Tibial nerve (tissue), 4 donors: ENCODE measurements at regions not wholly inside any gene's neighbourhood (a gene's known extent, or its start where the extent isn't known, plus 50 kb on each side); places are given as distances from the start of the nearest gene placed in this dataset.

Experiments
- DNase-seq, 2 donors: peaks; one replicate each; pipeline ENCODE4 v3.0.0-alpha.2; 2019; ENCODE audit warnings: low spot score in 2 of 2
- H3K27ac ChIP-seq, 4 donors: fragments of 200-600 bp; sonication (generic) in 3 of 4; one replicate each; pipeline ENCODE4 v1.5.1; 2017 to 2019; ENCODE audit warnings: mild to moderate bottlenecking in 1 of 4
- H3K27me3 ChIP-seq, 2 donors: fragments of 200-600 bp; sonication (generic) in 1 of 2; one replicate each; pipeline versions ENCODE4 v1.5.1 to v1.6.0; 2017 to 2019
- H3K36me3 ChIP-seq, 3 donors: fragments of 200-600 bp; sonication (generic); one replicate each; pipeline ENCODE4 v1.5.1; 2018 to 2019
- H3K4me1 ChIP-seq, 4 donors: fragments of 200-600 bp; sonication (generic) in 3 of 4; one replicate each; pipeline ENCODE4 v1.5.1; 2017 to 2019
- H3K4me3 ChIP-seq, 4 donors: fragments of 200-600 bp; sonication (generic) in 3 of 4; one replicate each; pipeline ENCODE4 v1.5.1; 2017 to 2019; ENCODE audit warnings: mild to moderate bottlenecking in 1 of 4, moderate library complexity in 1 of 4
- H3K9me3 ChIP-seq, 4 donors: fragments of 200-600 bp; sonication (generic) in 3 of 4; one replicate each; pipeline ENCODE4 v1.5.1; 2017 to 2019
- CTCF ChIP-seq, 5 experiments: fragments of 200-600 bp in 3 of 5; fragments of 450-650 bp in 2 of 5; sonication (generic) in 3 of 5; IDR thresholded peaks; one replicate each; pipeline ENCODE4 v1.5.1; 2016 to 2019; ENCODE audit warnings: antibody characterized with exemption in 5 of 5, mild to moderate bottlenecking in 3 of 5, moderate library complexity in 2 of 5
- EP300 ChIP-seq, 2 donors: sonication (generic); formaldehyde crosslinking; IDR thresholded peaks; one replicate each; pipeline ENCODE4 v1.6.1; 2017; ENCODE audit warnings: antibody characterized with exemption in 2 of 2, mild to moderate bottlenecking in 1 of 2
- POLR2A ChIP-seq, 2 donors: fragments of 450-650 bp; IDR thresholded peaks; one replicate each; pipeline ENCODE4 v1.6.1; 2017; ENCODE audit warnings: antibody characterized with exemption in 2 of 2, mild to moderate bottlenecking in 2 of 2, moderate library complexity in 2 of 2
- WGBS, 2 donors: methylation state at CpG; one replicate each; pipeline ENCODE4 v1.1.5; 2018; 5-methylcytosine and 5-hydroxymethylcytosine counted together

GRCh38 chr9:82201196-82201595, 212.6 kb downstream of the SPATA31D1 start:
- Histone ChIP-seq H3K27me3 (no peaks in the 10 kb centered on the region), H3K4me1 (no peaks in the 10 kb centered on the region), H3K27ac (no peak overlapping the region), H3K4me3 (no peak overlapping the region), H3K9me3 (no peaks in the 10 kb centered on the region), H3K36me3 (no peaks in the 10 kb centered on the region)
- WGBS, 2 donors = 76 to 87% methylated on average over 3 of the region's 3 CpGs
- TF ChIP-seq POLR2A (IDR thresholded peaks at IDR 0.05) = no peak
- no peak for TF ChIP-seq EP300 (IDR thresholded peaks at IDR 0.05)
- no peak for TF ChIP-seq CTCF (IDR thresholded peaks at IDR 0.05)
- DNase-seq = no peak

GRCh38 chr9:82202808-82203207, 214.2 kb downstream of the SPATA31D1 start:
- Histone ChIP-seq H3K9me3 (no peaks in the 10 kb centered on the region), H3K4me1 (no peaks in the 10 kb centered on the region), H3K27ac (no peak overlapping the region), H3K36me3 (no peaks in the 10 kb centered on the region), H3K27me3 (no peaks in the 10 kb centered on the region), H3K4me3 (no peak overlapping the region)
- DNase-seq = no peak
- 92 to 93% methylated on average over 4 of the region's 4 CpGs for WGBS, 2 donors
- TF ChIP-seq POLR2A (IDR thresholded peaks at IDR 0.05) (no peak), CTCF (IDR thresholded peaks at IDR 0.05) (no peak), EP300 (IDR thresholded peaks at IDR 0.05) (no peak)

GRCh38 chr9:82206490-82206889, 217.9 kb downstream of the SPATA31D1 start:
- Histone ChIP-seq H3K27me3 (no peaks in the 10 kb centered on the region), H3K4me1 (no peaks in the 10 kb centered on the region), H3K36me3 (no peaks in the 10 kb centered on the region), H3K4me3 (no peak overlapping the region), H3K27ac (no peak overlapping the region), H3K9me3 (peaks cover 0 to 19% (median 2%) of the 10 kb centered on the region in 4 donors)
- TF ChIP-seq CTCF (IDR thresholded peaks at IDR 0.05) (no peak), EP300 (IDR thresholded peaks at IDR 0.05) (no peak), POLR2A (IDR thresholded peaks at IDR 0.05) (no peak)
- 62 to 74% methylated on average over 3 of the region's 3 CpGs for WGBS, 2 donors
- DNase-seq = no peak

GRCh38 chr9:82206946-82207345, 218.4 kb downstream of the SPATA31D1 start:
- no peaks in the 10 kb centered on the region for H3K4me1 ChIP-seq
- no peak for DNase-seq
- H3K9me3 ChIP-seq = peaks cover 0 to 19% (median 2%) of the 10 kb centered on the region in 4 donors
- TF ChIP-seq POLR2A (IDR thresholded peaks at IDR 0.05) (no peak), CTCF (IDR thresholded peaks at IDR 0.05) (no peak), EP300 (IDR thresholded peaks at IDR 0.05) (no peak)
- no peak overlapping the region for H3K27ac ChIP-seq
- no peaks in the 10 kb centered on the region for H3K27me3 ChIP-seq
- WGBS, 2 donors = 82 to 88% methylated on average over 1 of the region's 1 CpG
- H3K4me3 ChIP-seq = no peak overlapping the region
- no peaks in the 10 kb centered on the region for H3K36me3 ChIP-seq

GRCh38 chr9:82208741-82209450, 220.3 kb downstream of the SPATA31D1 start:
- TF ChIP-seq EP300 (IDR thresholded peaks at IDR 0.05) (no peak), POLR2A (IDR thresholded peaks at IDR 0.05) (no peak), CTCF (IDR thresholded peaks at IDR 0.05) (no peak)
- H3K27me3 ChIP-seq = no peaks in the 10 kb centered on the region
- WGBS, 2 donors = 73 to 81% methylated on average over 2 of the region's 2 CpGs
- H3K4me3 ChIP-seq = no peak overlapping the region
- H3K27ac ChIP-seq = no peak overlapping the region
- H3K9me3 ChIP-seq = peaks cover 0 to 24% (median 2%) of the 10 kb centered on the region in 4 donors
- H3K36me3 ChIP-seq = no peaks in the 10 kb centered on the region
- DNase-seq = no peak
- no peaks in the 10 kb centered on the region for H3K4me1 ChIP-seq
